ENCODE measurements at regions not wholly inside any gene's neighbourhood (a gene's known extent, or its start where the extent isn't known, plus 50 kb on each side); places are given as distances from the start of the nearest gene placed in this dataset.

- DNase-seq (ENCODE audit: insufficient read length, low spot score): no peak
- no peak for FAIRE-seq
- TF ChIP-seq POLR2A (IDR thresholded peaks at IDR 0.05; ENCODE audit: low read depth, low read length) (no peak), SPI1 (IDR thresholded peaks at IDR 0.05; ENCODE audit: low read depth, low read length) (no peak), TAF1 (IDR thresholded peaks at IDR 0.05; ENCODE audit: low read depth, low read length) (no peak), PAX5 (IDR thresholded peaks at IDR 0.05; ENCODE audit: insufficient read depth, low read length, severe bottlenecking) (no peak), POLR2AphosphoS5 (IDR thresholded peaks at IDR 0.05; ENCODE audit: low read depth, low read length) (no peak), POU2F2 (IDR thresholded peaks at IDR 0.05; ENCODE audit: low read depth, low read length) (no peak)
Observed at GRCh38 chr1:29631836-29632805, 395.8 kb downstream of the PTPRU start.

- FAIRE-seq (no peak), DNase-seq (ENCODE audit: insufficient read length, low spot score) (no peak)
- TF ChIP-seq TAF1 (IDR thresholded peaks at IDR 0.05; ENCODE audit: low read depth, low read length) (no peak), POLR2A (IDR thresholded peaks at IDR 0.05; ENCODE audit: low read depth, low read length) (no peak), POU2F2 (IDR thresholded peaks at IDR 0.05; ENCODE audit: low read depth, low read length) (no peak), POLR2AphosphoS5 (IDR thresholded peaks at IDR 0.05; ENCODE audit: low read depth, low read length) (no peak), SPI1 (IDR thresholded peaks at IDR 0.05; ENCODE audit: low read depth, low read length) (no peak), PAX5 (IDR thresholded peaks at IDR 0.05; ENCODE audit: insufficient read depth, low read length, severe bottlenecking) (no peak)
Observed at GRCh38 chr1:29631361-29631760, 395.0 kb downstream of the PTPRU start.

GRCh38 chr1:29630756-29631155, 394.4 kb downstream of the PTPRU start:
- DNase-seq (ENCODE audit: insufficient read length, low spot score) (no peak), FAIRE-seq (no peak)
- TF ChIP-seq SPI1 (IDR thresholded peaks at IDR 0.05; ENCODE audit: low read depth, low read length): no peak
- TF ChIP-seq POLR2AphosphoS5 (IDR thresholded peaks at IDR 0.05; ENCODE audit: low read depth, low read length): no peak
- no peak for TF ChIP-seq PAX5 (IDR thresholded peaks at IDR 0.05; ENCODE audit: insufficient read depth, low read length, severe bottlenecking)
- no peak for TF ChIP-seq POU2F2 (IDR thresholded peaks at IDR 0.05; ENCODE audit: low read depth, low read length)
- no peak for TF ChIP-seq POLR2A (IDR thresholded peaks at IDR 0.05; ENCODE audit: low read depth, low read length)
- TF ChIP-seq TAF1 (IDR thresholded peaks at IDR 0.05; ENCODE audit: low read depth, low read length): no peak

- FAIRE-seq (no peak), DNase-seq (ENCODE audit: insufficient read length, low spot score) (no peak)
- no peak for TF ChIP-seq TAF1 (IDR thresholded peaks at IDR 0.05; ENCODE audit: low read depth, low read length)
Observed at GRCh38 chr1:29629814-29630516, 393.6 kb downstream of the PTPRU start.

GRCh38 chr1:29629401-29629800, 393.1 kb downstream of the PTPRU start:
- FAIRE-seq: no peak
- TF ChIP-seq POLR2AphosphoS5 (IDR thresholded peaks at IDR 0.05; ENCODE audit: low read depth, low read length) (no peak), TAF1 (IDR thresholded peaks at IDR 0.05; ENCODE audit: low read depth, low read length) (no peak), SPI1 (IDR thresholded peaks at IDR 0.05; ENCODE audit: low read depth, low read length) (no peak)
- no peak for DNase-seq (ENCODE audit: insufficient read length, low spot score)

GRCh38 chr1:29628190-29628589, 391.9 kb downstream of the PTPRU start:
- DNase-seq (ENCODE audit: insufficient read length, low spot score) (no peak), FAIRE-seq (no peak)
- TF ChIP-seq POLR2A (IDR thresholded peaks at IDR 0.05; ENCODE audit: low read depth, low read length): no peak

GRCh38 chr1:29626726-29627125, 390.4 kb downstream of the PTPRU start:
- DNase-seq (ENCODE audit: insufficient read length, low spot score): no peak
- TF ChIP-seq SPI1 (IDR thresholded peaks at IDR 0.05; ENCODE audit: low read depth, low read length) (no peak), TAF1 (IDR thresholded peaks at IDR 0.05; ENCODE audit: low read depth, low read length) (no peak), POLR2A (IDR thresholded peaks at IDR 0.05; ENCODE audit: low read depth, low read length) (no peak), PAX5 (IDR thresholded peaks at IDR 0.05; ENCODE audit: insufficient read depth, low read length, severe bottlenecking) (no peak), POU2F2 (IDR thresholded peaks at IDR 0.05; ENCODE audit: low read depth, low read length) (no peak), POLR2AphosphoS5 (IDR thresholded peaks at IDR 0.05; ENCODE audit: low read depth, low read length) (no peak)
- no peak for FAIRE-seq

GRCh38 chr1:29626066-29626465, 389.7 kb downstream of the PTPRU start:
- no peak for TF ChIP-seq SPI1 (IDR thresholded peaks at IDR 0.05; ENCODE audit: low read depth, low read length)
- TF ChIP-seq PAX5 (IDR thresholded peaks at IDR 0.05; ENCODE audit: insufficient read depth, low read length, severe bottlenecking): no peak
- no peak for TF ChIP-seq POLR2A (IDR thresholded peaks at IDR 0.05; ENCODE audit: low read depth, low read length)
- TF ChIP-seq TAF1 (IDR thresholded peaks at IDR 0.05; ENCODE audit: low read depth, low read length): no peak
- TF ChIP-seq POU2F2 (IDR thresholded peaks at IDR 0.05; ENCODE audit: low read depth, low read length): no peak
- no peak for TF ChIP-seq POLR2AphosphoS5 (IDR thresholded peaks at IDR 0.05; ENCODE audit: low read depth, low read length)
- FAIRE-seq (no peak), DNase-seq (ENCODE audit: insufficient read length, low spot score) (no peak)

- TF ChIP-seq POLR2A (IDR thresholded peaks at IDR 0.05; ENCODE audit: low read depth, low read length) (no peak), SPI1 (IDR thresholded peaks at IDR 0.05; ENCODE audit: low read depth, low read length) (no peak), POLR2AphosphoS5 (IDR thresholded peaks at IDR 0.05; ENCODE audit: low read depth, low read length) (no peak), TAF1 (IDR thresholded peaks at IDR 0.05; ENCODE audit: low read depth, low read length) (no peak), POU2F2 (IDR thresholded peaks at IDR 0.05; ENCODE audit: low read depth, low read length) (no peak), PAX5 (IDR thresholded peaks at IDR 0.05; ENCODE audit: insufficient read depth, low read length, severe bottlenecking) (no peak)
- DNase-seq (ENCODE audit: insufficient read length, low spot score): no peak
- FAIRE-seq: no peak
Observed at GRCh38 chr1:29625084-29625420, 388.7 kb downstream of the PTPRU start.
